Liver (tissue), 8 donors: ENCODE measurements at regions not wholly inside any gene's neighbourhood (a gene's known extent, or its start where the extent isn't known, plus 50 kb on each side); places are given as distances from the start of the nearest gene placed in this dataset.

Experiments
- DNase-seq: peaks from one replicate; pipeline ENCODE4 v3.0.0-alpha.2; 2017; ENCODE audit warnings: low spot score
- H3K27ac ChIP-seq, 2 donors: one replicate each; pipeline ENCODE4 v1.7.0; 2013; ENCODE audit warnings: inconsistent platforms in 2 of 2, low read length in 2 of 2, control low read depth in 1 of 2, low read depth in 1 of 2, mild to moderate bottlenecking in 1 of 2
- H3K27me3 ChIP-seq, 4 donors: one replicate each; pipeline versions ENCODE4 v1.6.1 to v1.7.0; 2013; ENCODE audit warnings: low read length in 3 of 4, inconsistent platforms in 1 of 4, mild to moderate bottlenecking in 1 of 4, moderate library complexity in 1 of 4; ENCODE audit not compliant: control insufficient read depth in 4 of 4, insufficient read depth in 4 of 4
- H3K36me3 ChIP-seq, 4 donors: one replicate each; pipeline versions ENCODE4 v1.6.1 to v1.7.0; 2013; ENCODE audit warnings: low read length in 3 of 4, mild to moderate bottlenecking in 3 of 4, low read depth in 1 of 4, moderate library complexity in 1 of 4; ENCODE audit not compliant: control insufficient read depth in 4 of 4, insufficient read depth in 3 of 4
- H3K4me1 ChIP-seq, 4 donors: one replicate each; pipeline versions ENCODE4 v1.6.1 to v1.7.0; 2013; ENCODE audit warnings: low read length in 3 of 4, mild to moderate bottlenecking in 3 of 4, moderate library complexity in 1 of 4; ENCODE audit not compliant: control insufficient read depth in 4 of 4, insufficient read depth in 4 of 4
- H3K4me3 ChIP-seq, 3 donors: one replicate each; pipeline versions ENCODE4 v1.6.1 to v1.7.0; 2013; ENCODE audit warnings: low read length in 3 of 3, control low read depth in 1 of 3, low read depth in 1 of 3, mild to moderate bottlenecking in 1 of 3
- H3K9ac ChIP-seq, 2 donors: one replicate each; pipeline ENCODE4 v1.7.0; 2013; ENCODE audit warnings: low read length in 2 of 2, mild to moderate bottlenecking in 2 of 2, moderate library complexity in 2 of 2, control low read depth in 1 of 2, low read depth in 1 of 2
- H3K9me3 ChIP-seq, 4 donors: one replicate each; pipeline versions ENCODE4 v1.6.1 to v1.7.0; 2013; ENCODE audit warnings: low read length in 3 of 4; ENCODE audit not compliant: control insufficient read depth in 4 of 4
- CTCF ChIP-seq: fragments of 150-350 bp; IDR thresholded peaks from 2 replicates; pipeline ENCODE4 v1.5.1; 2017; ENCODE audit warnings: improper control_type of control experiment, low read depth, low read length; ENCODE audit not compliant: missing input control
- FOXA1 ChIP-seq: IDR thresholded peaks from 2 replicates; pipeline ENCODE4 v1.6.1; 2016; ENCODE audit warnings: antibody characterized with exemption
- FOXA2 ChIP-seq: IDR thresholded peaks from 2 replicates; pipeline ENCODE4 v1.6.1; 2016; ENCODE audit warnings: antibody characterized with exemption
- HNF4G ChIP-seq: IDR thresholded peaks from 2 replicates; pipeline ENCODE4 v1.6.1; 2016; ENCODE audit warnings: antibody characterized with exemption
- JUND ChIP-seq, 2 donors: IDR thresholded peaks; 2 replicates each; pipeline ENCODE4 v1.6.1; 2016; ENCODE audit warnings: antibody characterized with exemption in 2 of 2
- RXRA ChIP-seq, 2 donors: IDR thresholded peaks; 2 replicates each; pipeline ENCODE4 v1.6.1; 2017 to 2018; ENCODE audit warnings: antibody characterized with exemption in 2 of 2, mild to moderate bottlenecking in 1 of 2
- SP1 ChIP-seq: IDR thresholded peaks from 2 replicates; pipeline ENCODE4 v1.6.1; 2018; ENCODE audit warnings: antibody characterized with exemption, mild to moderate bottlenecking
- YY1 ChIP-seq: IDR thresholded peaks from 2 replicates; pipeline ENCODE4 v1.6.1; 2016; ENCODE audit warnings: antibody characterized with exemption, mild to moderate bottlenecking
- WGBS: extraction: QIAGEN DNeasy Blood & Tissue Kit; methylation state at CpG from one replicate; pipeline ENCODE4 v1.1.7; 2013; 5-methylcytosine and 5-hydroxymethylcytosine counted together
- TF ChIP-seq, protein P1 (sequence below): IDR thresholded peaks from 2 replicates; pipeline ENCODE4 v1.6.1; 2016; ENCODE audit warnings: antibody characterized with exemption
- TF ChIP-seq, protein P2 (sequence below): IDR thresholded peaks from 2 replicates; pipeline ENCODE4 v1.6.1; 2016; ENCODE audit warnings: antibody characterized with exemption
- TF ChIP-seq, protein P3 (sequence below): IDR thresholded peaks from 2 replicates; pipeline ENCODE4 v1.6.1; 2016; ENCODE audit warnings: antibody characterized with exemption
- donor health status: healthy.
- donor health status: healthy.
- donor health status: healthy.
- donor health status: healthy.
- donor health status: healthy.

DNA sequence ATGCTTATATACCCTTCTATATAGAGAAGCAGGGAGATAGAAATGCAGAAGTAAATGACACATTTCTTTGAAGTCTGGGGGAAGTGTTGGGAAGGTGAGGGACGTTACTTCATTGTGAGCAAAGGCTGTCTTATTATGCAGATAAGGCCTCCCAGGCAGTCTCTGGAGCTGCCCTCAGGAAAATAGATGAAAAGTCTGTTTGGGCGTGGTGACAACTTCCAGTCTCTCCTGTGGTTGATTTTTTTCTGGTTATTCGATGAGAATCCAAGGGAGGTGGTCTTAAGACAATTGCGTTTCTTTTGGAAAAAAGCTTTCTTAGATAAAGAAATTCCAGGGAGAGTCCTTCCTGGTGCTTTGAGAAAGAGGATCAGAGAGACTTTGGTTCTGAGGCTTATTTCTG, 84.0 kb downstream of the NEUROD6 start:
- Histone ChIP-seq H3K4me1 (no peaks in the 10 kb centered on the region), H3K9me3 (no peaks in the 10 kb centered on the region), H3K4me3 (no peak overlapping the region)

DNA sequence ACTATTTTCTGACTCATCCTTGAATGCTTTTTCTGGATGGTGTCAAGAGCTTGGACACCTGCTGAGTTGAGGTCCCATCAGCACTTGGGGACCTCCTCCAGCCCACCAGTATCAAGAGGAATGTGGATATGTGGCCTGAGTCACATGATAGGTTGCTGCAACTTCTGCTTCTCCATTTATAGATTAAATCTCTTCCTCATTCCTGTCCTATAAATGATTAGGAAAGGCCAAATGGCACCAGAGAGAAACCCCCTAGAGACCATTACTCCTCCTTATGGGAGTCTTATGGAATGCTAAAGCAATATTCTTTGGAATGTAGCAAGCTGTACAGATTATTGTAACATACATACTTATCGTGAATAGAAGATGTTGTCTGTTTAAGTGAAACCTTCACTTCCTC, 85.6 kb downstream of the NEUROD6 start:
- 92% methylated on average over 1 of the region's 1 CpG for WGBS

More for the DNA sequence above, 84.0 kb downstream of the NEUROD6 start:
- Histone ChIP-seq H3K36me3 (no peaks in the 10 kb centered on the region), H3K9ac (no peak overlapping the region), H3K27ac (no peak overlapping the region), H3K27me3 (no peaks in the 10 kb centered on the region)
- TF ChIP-seq YY1: no peak
- TF ChIP-seq FOXA2: no peak
- no peak for TF ChIP-seq RXRA (IDR thresholded peaks at IDR 0.05)
- 53% methylated on average over 4 of the region's 4 CpGs for WGBS
- DNase-seq: no peak

GRCh38 chr7:31253532-31253931, 87.0 kb downstream of the NEUROD6 start:
- H3K27ac ChIP-seq: no peak overlapping the region
- no peak overlapping the region for H3K4me3 ChIP-seq
- H3K36me3 ChIP-seq: no peaks in the 10 kb centered on the region
- H3K9me3 ChIP-seq: peaks cover 0 to 2% (median 0%) of the 10 kb centered on the region in 4 donors
- H3K27me3 ChIP-seq: no peaks in the 10 kb centered on the region
- no peak overlapping the region for H3K9ac ChIP-seq
- WGBS: 75% methylated on average over 4 of the region's 4 CpGs
- no peak for TF ChIP-seq JUND (IDR thresholded peaks at IDR 0.05)
- DNase-seq: no peak
- no peaks in the 10 kb centered on the region for H3K4me1 ChIP-seq

More for the DNA sequence above, 85.6 kb downstream of the NEUROD6 start:
- no peaks in the 10 kb centered on the region for H3K36me3 ChIP-seq
- no peak overlapping the region for H3K9ac ChIP-seq
- no peaks in the 10 kb centered on the region for H3K27me3 ChIP-seq
- TF ChIP-seq, protein P1, sequence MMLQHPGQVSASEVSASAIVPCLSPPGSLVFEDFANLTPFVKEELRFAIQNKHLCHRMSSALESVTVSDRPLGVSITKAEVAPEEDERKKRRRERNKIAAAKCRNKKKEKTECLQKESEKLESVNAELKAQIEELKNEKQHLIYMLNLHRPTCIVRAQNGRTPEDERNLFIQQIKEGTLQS: no peak
- TF ChIP-seq CTCF: no peak
- TF ChIP-seq, protein P2, sequence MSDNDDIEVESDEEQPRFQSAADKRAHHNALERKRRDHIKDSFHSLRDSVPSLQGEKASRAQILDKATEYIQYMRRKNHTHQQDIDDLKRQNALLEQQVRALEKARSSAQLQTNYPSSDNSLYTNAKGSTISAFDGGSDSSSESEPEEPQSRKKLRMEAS: no peak
- no peak for TF ChIP-seq SP1
- no peak for TF ChIP-seq HNF4G
- no peak for TF ChIP-seq RXRA (IDR thresholded peaks at IDR 0.05)
- no peak for TF ChIP-seq FOXA2
- TF ChIP-seq, protein P3, sequence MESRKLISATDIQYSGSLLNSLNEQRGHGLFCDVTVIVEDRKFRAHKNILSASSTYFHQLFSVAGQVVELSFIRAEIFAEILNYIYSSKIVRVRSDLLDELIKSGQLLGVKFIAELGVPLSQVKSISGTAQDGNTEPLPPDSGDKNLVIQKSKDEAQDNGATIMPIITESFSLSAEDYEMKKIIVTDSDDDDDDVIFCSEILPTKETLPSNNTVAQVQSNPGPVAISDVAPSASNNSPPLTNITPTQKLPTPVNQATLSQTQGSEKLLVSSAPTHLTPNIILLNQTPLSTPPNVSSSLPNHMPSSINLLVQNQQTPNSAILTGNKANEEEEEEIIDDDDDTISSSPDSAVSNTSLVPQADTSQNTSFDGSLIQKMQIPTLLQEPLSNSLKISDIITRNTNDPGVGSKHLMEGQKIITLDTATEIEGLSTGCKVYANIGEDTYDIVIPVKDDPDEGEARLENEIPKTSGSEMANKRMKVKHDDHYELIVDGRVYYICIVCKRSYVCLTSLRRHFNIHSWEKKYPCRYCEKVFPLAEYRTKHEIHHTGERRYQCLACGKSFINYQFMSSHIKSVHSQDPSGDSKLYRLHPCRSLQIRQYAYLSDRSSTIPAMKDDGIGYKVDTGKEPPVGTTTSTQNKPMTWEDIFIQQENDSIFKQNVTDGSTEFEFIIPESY: no peak
- TF ChIP-seq FOXA1: no peak
- no peak overlapping the region for H3K4me3 ChIP-seq
- DNase-seq: no peak
- H3K9me3 ChIP-seq: peaks cover 0 to 2% (median 0%) of the 10 kb centered on the region in 4 donors
- H3K27ac ChIP-seq: no peak overlapping the region
- no peaks in the 10 kb centered on the region for H3K4me1 ChIP-seq
